Tongue (tissue), 1 donor: ENCODE measurements at regions not wholly inside any gene's neighbourhood (a gene's known extent, or its start where the extent isn't known, plus 50 kb on each side); places are given as distances from the start of the nearest gene placed in this dataset.

Source experiments
- DNase-seq: peaks from one replicate; pipeline ENCODE4 v3.0.0-alpha.2; 2015

- DNase-seq = no peak
Observed at GRCh38 chr2:6667326-6667725, 198.4 kb downstream of the CMPK2 start.

- no peak for DNase-seq
Observed at GRCh38 chr2:6671913-6672312, 193.8 kb downstream of the CMPK2 start.

GRCh38 chr2:6674381-6674780 is 191.3 kb downstream of the CMPK2 start:
- DNase-seq = no peak

- no peak for DNase-seq
Observed at GRCh38 chr2:6675791-6676190, 189.9 kb downstream of the CMPK2 start.

GRCh38 chr2:6676241-6676640 is 189.5 kb downstream of the CMPK2 start:
- DNase-seq = no peak

- no peak for DNase-seq
Observed at GRCh38 chr2:6676776-6677175, 188.9 kb downstream of the CMPK2 start.

- DNase-seq = no peak
Observed at GRCh38 chr2:6679471-6679870, 186.2 kb downstream of the CMPK2 start.

- no peak for DNase-seq
Observed at GRCh38 chr2:6683516-6683915, 182.2 kb downstream of the CMPK2 start.

- DNase-seq = no peak
Observed at GRCh38 chr2:6685447-6685846, 180.3 kb downstream of the CMPK2 start.

- peak; percentile 67 for DNase-seq
Observed at GRCh38 chr2:6692056-6692455, 173.7 kb downstream of the CMPK2 start.

GRCh38 chr2:6692819-6693218 is 172.9 kb downstream of the CMPK2 start:
- peak; percentile 67 for DNase-seq

GRCh38 chr2:6694555-6694954 is 171.2 kb downstream of the CMPK2 start:
- DNase-seq = peak; percentile 44

GRCh38 chr2:6700335-6700734 is 165.4 kb downstream of the CMPK2 start:
- DNase-seq = no peak

- no peak for DNase-seq
Observed at GRCh38 chr2:6704077-6704476, 161.6 kb downstream of the CMPK2 start.

GRCh38 chr2:6721395-6721794 is 144.3 kb downstream of the CMPK2 start:
- DNase-seq = no peak

- DNase-seq = no peak
Observed at GRCh38 chr2:6722574-6722973, 143.1 kb downstream of the CMPK2 start.

- no peak for DNase-seq
Observed at GRCh38 chr2:6723865-6724604, 141.7 kb downstream of the CMPK2 start.

GRCh38 chr2:6724605-6725140 is 141.0 kb downstream of the CMPK2 start:
- no peak for DNase-seq

- no peak for DNase-seq
Observed at GRCh38 chr2:6728156-6728555, 137.6 kb downstream of the CMPK2 start.

GRCh38 chr2:6730003-6730402 is 135.7 kb downstream of the CMPK2 start:
- DNase-seq = no peak

GRCh38 chr2:6730649-6731532 is 134.8 kb downstream of the CMPK2 start:
- no peak for DNase-seq

GRCh38 chr2:6739547-6739946 is 126.2 kb downstream of the CMPK2 start:
- no peak for DNase-seq

- no peak for DNase-seq
Observed at GRCh38 chr2:6741229-6741628, 124.5 kb downstream of the CMPK2 start.
